ENCODE measurements at regions not wholly inside any gene's neighbourhood (a gene's known extent, or its start where the extent isn't known, plus 50 kb on each side); places are given as distances from the start of the nearest gene placed in this dataset.

DNA sequence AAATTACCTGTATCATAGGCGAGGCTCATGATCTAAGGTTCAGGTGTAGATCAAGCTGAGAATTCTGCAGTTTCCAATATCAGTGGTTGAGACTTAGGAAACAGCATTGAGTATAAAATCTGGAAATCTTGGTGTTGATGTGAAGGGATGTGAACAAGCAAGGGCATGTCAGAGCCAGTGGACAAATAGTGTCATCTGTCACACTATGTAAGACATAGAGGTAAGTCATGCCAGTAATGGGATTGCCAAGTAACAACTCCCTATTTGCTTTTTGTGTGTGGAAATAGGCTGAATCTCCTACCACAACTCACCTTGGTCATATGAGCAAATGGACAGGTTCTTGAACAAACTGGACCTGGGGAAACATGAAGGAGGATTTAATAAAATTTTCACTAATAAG lies 334.5 kb upstream of the EMCN start:
- no peak for DNase-seq (ENCODE audit: low spot score)

DNA sequence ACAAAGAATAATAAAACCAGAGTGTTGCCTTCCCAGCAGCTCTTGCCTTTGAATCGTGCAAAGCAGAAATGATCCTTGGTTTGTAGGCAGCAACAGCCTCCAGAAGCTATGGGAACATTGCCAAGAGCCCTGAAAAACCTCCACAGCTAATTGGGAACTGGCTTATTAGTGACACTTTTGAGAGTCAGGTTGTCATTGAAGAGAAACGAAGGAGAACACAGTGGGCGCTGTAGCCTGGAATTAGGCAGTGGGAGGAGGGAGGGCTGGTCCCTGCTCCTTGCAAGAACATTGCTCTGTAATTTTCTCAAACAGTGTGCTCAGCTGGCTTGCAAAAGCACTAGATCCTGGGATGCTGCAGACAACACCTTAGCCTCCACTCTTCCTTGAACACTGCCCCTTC lies 331.5 kb upstream of the EMCN start:
- ATAC-seq (no peak), DNase-seq (ENCODE audit: low spot score) (no peak)

More for the DNA sequence above, 334.5 kb upstream of the EMCN start:
- ATAC-seq, result no peak

GRCh38 chr4:100848841-100849240 lies 331.0 kb upstream of the EMCN start:
- ATAC-seq, result no peak
- no peak for DNase-seq (ENCODE audit: low spot score)

DNA sequence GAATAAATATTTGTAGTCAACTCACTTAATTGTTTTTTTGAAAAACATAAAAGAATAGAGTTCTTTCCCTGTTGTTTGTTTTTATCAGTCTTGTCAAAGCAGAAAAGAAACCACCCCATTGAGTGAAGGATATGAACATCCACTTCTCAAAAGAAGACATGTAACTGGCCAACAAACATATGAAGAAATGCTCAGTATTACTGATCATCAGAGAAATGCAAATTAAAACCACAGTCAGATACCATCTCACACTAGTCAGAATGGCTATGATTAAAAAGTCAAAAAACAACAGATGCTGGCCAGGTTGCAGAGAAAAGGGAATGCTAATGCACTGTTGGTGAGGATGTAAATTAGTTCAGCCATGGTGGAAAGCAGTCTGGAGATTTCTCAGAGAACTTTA lies 326.1 kb upstream of the EMCN start:
- no peak for ATAC-seq
- no peak for DNase-seq (ENCODE audit: low spot score)

GRCh38 chr4:100842856-100843255 lies 325.0 kb upstream of the EMCN start:
- DNase-seq (ENCODE audit: low spot score) (no peak), ATAC-seq (no peak)

- ATAC-seq, result no peak
- no peak for DNase-seq (ENCODE audit: low spot score)
These were observed 324.1 kb upstream of the EMCN start for GRCh38 chr4:100841911-100842310.

DNA sequence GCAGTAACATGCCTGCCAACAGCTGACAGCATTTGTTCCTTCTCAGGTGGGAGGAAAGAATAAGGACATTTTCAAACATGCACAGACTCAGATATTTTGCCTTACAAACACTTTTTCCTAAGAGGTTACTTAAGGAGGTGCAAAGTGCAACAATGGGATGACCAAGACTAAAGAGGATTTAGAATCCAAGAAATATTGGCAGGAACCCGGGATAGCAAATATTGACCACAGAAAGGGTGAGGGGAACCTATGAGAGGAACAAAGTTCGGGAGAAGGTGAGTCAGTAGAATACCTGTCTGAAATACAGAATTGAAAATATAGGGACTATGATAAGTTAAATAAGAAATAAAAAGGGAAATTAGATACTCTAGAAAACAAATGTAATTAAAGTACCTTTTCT lies 321.9 kb upstream of the EMCN start:
- no peak for DNase-seq (ENCODE audit: low spot score)
- ATAC-seq, result peak; percentile 97

- DNase-seq (ENCODE audit: low spot score) (no peak), ATAC-seq (no peak)
These were observed 320.5 kb upstream of the EMCN start for GRCh38 chr4:100838286-100838685.

GRCh38 chr4:100836929-100837328 lies 319.1 kb upstream of the EMCN start:
- DNase-seq (ENCODE audit: low spot score) (no peak), ATAC-seq (peak; percentile 44)

- peak; percentile 28 for ATAC-seq
- no peak for DNase-seq (ENCODE audit: low spot score)
These were observed 316.8 kb upstream of the EMCN start for GRCh38 chr4:100834616-100835015.

GRCh38 chr4:100833906-100834305 lies 316.1 kb upstream of the EMCN start:
- ATAC-seq (no peak), DNase-seq (ENCODE audit: low spot score) (no peak)

DNA sequence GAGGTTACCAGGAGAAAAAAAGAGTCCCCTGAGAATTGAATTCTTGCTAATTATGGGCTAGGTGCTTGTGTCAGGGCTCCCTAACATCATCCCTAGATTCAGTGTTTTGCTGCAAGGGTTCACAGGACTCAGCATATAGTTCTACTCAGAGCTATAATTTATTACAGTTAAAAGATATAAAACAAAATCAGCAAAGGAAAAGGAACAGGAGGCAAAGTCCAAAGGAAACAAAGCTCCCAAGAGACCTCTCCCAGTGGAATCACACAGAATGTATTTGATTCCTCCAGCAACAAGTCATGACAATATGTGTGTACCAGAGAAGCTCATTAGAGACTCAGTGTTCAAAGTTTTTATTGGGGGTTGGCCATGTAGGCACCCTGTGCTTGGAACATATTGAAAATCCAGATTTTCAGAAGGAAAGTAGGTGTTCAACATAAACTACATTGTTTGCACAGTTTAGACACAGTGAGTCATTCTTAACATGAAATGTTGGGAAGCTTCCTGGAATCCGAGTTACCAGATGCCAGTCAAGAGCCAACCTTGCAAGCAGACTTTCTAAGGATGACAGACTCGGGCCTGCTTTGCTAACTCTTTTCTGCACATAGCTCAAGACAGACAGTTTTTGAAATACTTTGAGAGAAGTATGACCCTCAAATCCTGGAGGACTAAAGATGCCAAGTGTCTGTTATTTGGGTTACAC lies 311.3 kb upstream of the EMCN start:
- no peak for DNase-seq (ENCODE audit: low spot score)
- ATAC-seq, result no peak

DNA sequence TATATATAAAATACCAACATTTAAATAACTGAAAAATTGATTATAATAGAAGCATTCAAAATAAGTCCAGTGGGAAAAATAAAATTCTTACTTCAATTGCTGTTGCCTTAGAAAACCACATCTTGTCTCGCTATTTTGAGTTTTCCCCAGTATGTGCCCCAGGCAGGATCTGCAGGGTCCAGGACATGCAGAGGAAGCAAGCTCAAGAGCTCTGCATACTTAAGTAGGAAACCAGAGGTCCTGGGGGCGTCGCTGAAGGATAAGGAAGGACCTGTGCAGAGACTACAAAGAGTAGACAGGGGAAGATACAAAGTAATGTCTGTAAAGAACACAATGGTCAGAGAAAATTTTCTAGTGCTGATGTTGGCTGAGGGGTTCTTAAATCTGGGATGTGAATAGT lies 310.5 kb upstream of the EMCN start:
- DNase-seq (ENCODE audit: low spot score) (no peak), ATAC-seq (no peak)

DNA sequence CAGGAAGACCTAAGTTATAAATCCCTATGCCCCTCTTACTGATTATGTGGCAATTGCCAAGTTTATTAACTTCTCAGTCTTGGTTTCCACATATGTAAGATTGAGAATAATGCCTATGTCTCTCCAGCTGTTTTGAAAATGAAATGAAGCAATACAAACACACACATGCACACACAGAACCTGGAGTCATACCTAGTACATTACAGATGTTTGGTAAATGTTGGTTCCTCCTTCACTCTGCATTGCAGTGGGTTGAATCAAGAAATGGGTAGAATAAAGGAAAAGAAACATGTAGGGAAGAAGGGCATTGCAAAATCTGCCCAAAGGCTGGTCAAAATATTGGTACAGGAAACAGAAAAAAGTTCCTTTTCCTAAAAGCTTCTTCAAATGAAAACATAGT lies 309.9 kb upstream of the EMCN start:
- ATAC-seq, result no peak
- DNase-seq (ENCODE audit: low spot score), result no peak

DNA sequence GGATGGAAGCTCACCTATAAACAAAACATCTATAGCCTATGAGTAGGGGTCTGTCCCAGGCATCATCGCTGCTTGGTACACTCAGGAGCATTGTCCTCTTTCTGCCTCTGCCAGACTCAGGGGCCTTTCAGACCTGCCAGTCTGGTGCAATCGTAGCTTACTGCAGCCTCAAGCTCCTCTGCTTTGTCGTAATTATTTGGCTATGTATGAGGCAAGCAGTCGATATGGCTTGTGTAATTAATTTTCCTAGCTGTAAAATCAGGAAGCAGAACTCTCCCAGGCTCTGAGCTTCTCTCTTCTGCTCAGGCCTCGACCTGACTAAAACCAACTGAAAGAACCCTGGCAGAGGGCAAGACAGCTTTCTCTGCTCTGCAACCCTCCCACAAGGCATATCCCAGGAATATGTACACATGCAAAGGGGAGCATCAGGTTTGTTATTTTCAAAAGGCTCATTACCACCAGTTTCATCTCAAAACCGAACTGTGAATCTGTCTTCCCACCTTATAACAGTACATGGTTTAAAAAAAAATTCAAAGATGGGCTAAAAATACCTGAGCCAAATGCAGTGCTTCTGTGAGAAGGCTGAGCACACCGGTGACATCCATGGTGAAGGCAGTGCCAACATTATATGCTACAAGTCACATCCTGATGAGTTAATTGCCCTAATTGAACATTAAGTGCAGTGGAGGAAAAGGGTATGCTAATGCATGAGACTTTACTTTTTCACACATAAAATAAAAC lies 309.2 kb upstream of the EMCN start:
- DNase-seq (ENCODE audit: low spot score), result no peak
- peak; percentile 81 for ATAC-seq

- ATAC-seq (no peak), DNase-seq (ENCODE audit: low spot score) (no peak)
These were observed 308.2 kb upstream of the EMCN start for GRCh38 chr4:100826067-100826466.

GRCh38 chr4:100823993-100824323 lies 306.1 kb upstream of the EMCN start:
- DNase-seq (ENCODE audit: low spot score) (no peak), ATAC-seq (no peak)

- no peak for DNase-seq (ENCODE audit: low spot score)
- ATAC-seq, result no peak
These were observed 305.5 kb upstream of the EMCN start for GRCh38 chr4:100823066-100823992.

GRCh38 chr4:100820249-100820648 lies 302.4 kb upstream of the EMCN start:
- ATAC-seq, result no peak
- DNase-seq (ENCODE audit: low spot score), result no peak

GRCh38 chr4:100819505-100819904 lies 301.7 kb upstream of the EMCN start:
- ATAC-seq (no peak), DNase-seq (ENCODE audit: low spot score) (no peak)

DNA sequence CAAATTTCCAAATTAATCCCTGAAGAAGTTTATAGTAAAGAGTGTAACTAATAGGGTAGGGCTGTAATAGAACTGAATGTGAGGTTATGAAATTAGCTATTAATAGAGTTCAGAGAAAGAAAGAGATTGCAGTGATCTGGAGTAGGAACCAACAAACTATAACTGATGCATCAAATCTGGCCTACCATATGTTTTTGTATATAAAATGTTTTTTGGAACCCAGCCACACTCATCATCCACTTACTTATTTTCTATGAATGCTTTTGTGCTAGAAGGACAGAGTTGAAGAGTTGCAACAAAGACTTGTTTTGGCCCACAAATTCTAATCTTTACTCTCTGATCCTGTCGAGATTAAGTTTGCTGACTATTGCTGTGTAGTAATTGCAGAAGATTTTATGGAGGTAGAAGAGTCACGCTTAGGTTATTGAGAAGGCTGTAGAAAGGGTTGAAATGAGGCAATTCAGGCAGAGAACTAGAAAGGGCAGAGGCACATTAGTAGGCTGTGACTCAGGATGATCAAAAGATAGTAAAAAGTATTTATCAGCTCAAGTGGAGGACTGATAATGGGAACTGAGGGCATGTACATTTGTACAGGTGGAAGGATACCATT lies 298.7 kb upstream of the EMCN start:
- ATAC-seq (no peak), DNase-seq (ENCODE audit: low spot score) (no peak)

Measured in left lobe of liver (tissue), 2 donors.